ENCODE measurements at regions not wholly inside any gene's neighbourhood (a gene's known extent, or its start where the extent isn't known, plus 50 kb on each side); places are given as distances from the start of the nearest gene placed in this dataset.

GRCh38 chr22:49042877-49043859, 784.5 kb downstream of the BRD1 start:
- ATAC-seq (ENCODE audit: low read depth) (no peak), DNase-seq (no peak)
- Mint-ChIP-seq H3K9me3 (ENCODE audit: insufficient read depth) (no peaks in the 10 kb centered on the region), H3K27me3 (no peaks in the 10 kb centered on the region), H3K27ac (no peak overlapping the region), H3K4me1 (no peaks in the 10 kb centered on the region), H3K4me3 (no peak overlapping the region)
- H3K4me1 ChIP-seq (ENCODE audit: control insufficient read depth in 2 of 2, insufficient read depth in 2 of 2, low read length in 2 of 2) = no peaks in the 10 kb centered on the region
- intact Hi-C loops (cut with micrococcal nuclease) = no loop called here
- no peak overlapping the region for H3K4me2 ChIP-seq (replicated peaks; ENCODE audit: low read depth, low read length, poor library complexity, severe bottlenecking)
- H3K9ac ChIP-seq (ENCODE audit: low read length) = no peak overlapping the region
- H4K20me1 ChIP-seq (ENCODE audit: control insufficient read depth, insufficient read depth, low read length, poor library complexity, severe bottlenecking) = no peaks in the 10 kb centered on the region
- peaks cover 0 to 3% (median 0%) of the 10 kb centered on the region in 3 donors for H3K9me3 ChIP-seq (ENCODE audit: control extremely low read depth in 1 of 3, control insufficient read depth in 2 of 3, insufficient read depth in 1 of 3, low read length in 2 of 3)
- WGBS (ENCODE audit: insufficient coverage) = 79% methylated on average over 20 of the region's 28 CpGs
- H3K27me3 ChIP-seq (replicated peaks in 1 of 4; ENCODE audit: control extremely low read depth in 1 of 4, control insufficient read depth in 3 of 4, insufficient read depth in 4 of 4, low read length in 3 of 4) = no peaks in the 10 kb centered on the region
- H3K79me2 ChIP-seq (ENCODE audit: control insufficient read depth, insufficient read depth, low read length) = no peaks in the 10 kb centered on the region
- no peak overlapping the region for H3K27ac ChIP-seq (ENCODE audit: low read length in 2 of 2)
- POLR2A ChIA-PET = no interaction called here
- TF ChIP-seq EZH2 (IDR thresholded peaks at IDR 0.05; ENCODE audit: borderline replicate concordance, insufficient read depth, low read depth, low read length, poor library complexity, severe bottlenecking) = no peak
- TF ChIP-seq, protein P1, sequence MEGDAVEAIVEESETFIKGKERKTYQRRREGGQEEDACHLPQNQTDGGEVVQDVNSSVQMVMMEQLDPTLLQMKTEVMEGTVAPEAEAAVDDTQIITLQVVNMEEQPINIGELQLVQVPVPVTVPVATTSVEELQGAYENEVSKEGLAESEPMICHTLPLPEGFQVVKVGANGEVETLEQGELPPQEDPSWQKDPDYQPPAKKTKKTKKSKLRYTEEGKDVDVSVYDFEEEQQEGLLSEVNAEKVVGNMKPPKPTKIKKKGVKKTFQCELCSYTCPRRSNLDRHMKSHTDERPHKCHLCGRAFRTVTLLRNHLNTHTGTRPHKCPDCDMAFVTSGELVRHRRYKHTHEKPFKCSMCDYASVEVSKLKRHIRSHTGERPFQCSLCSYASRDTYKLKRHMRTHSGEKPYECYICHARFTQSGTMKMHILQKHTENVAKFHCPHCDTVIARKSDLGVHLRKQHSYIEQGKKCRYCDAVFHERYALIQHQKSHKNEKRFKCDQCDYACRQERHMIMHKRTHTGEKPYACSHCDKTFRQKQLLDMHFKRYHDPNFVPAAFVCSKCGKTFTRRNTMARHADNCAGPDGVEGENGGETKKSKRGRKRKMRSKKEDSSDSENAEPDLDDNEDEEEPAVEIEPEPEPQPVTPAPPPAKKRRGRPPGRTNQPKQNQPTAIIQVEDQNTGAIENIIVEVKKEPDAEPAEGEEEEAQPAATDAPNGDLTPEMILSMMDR (IDR thresholded peaks at IDR 0.05) = no peak
- no peak overlapping the region for H2AFZ ChIP-seq (ENCODE audit: insufficient read depth, low read depth, low read length, poor library complexity, severe bottlenecking)
- no peaks in the 10 kb centered on the region for H3K36me3 ChIP-seq (replicated peaks in 1 of 2; ENCODE audit: control extremely low read depth in 1 of 2, control insufficient read depth in 1 of 2, extremely low read depth in 1 of 2, insufficient read depth in 2 of 2, low read length in 1 of 2)
- no peak overlapping the region for H3K4me3 ChIP-seq (ENCODE audit: control extremely low read depth in 1 of 5, extremely low read depth in 1 of 5, insufficient read depth in 1 of 5, low read depth in 2 of 5, low read length in 4 of 5)
- CTCF ChIA-PET = no interaction called here

DNA sequence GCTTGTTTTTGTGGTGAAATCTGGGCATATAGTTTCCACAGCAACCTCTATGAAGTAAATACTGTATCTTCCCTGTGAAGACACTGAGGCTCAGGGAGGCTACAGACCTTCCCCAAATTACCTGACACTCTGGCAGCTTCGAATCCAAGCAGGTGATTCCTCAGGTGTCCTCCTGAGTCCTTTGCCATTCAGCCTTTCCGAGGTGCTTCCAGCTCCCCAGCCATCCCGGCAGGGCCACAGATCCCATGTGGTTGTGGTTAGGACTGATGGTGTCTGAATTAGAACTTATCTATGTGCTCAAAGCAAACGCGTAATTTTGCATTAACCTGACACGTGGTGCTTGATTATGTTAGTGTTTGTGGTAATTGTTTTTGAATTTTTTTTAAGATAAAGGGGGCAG, 785.6 kb downstream of the BRD1 start:
- no peak for ATAC-seq (ENCODE audit: low read depth)
- Histone ChIP-seq H3K9me3 (ENCODE audit: control extremely low read depth in 1 of 3, control insufficient read depth in 2 of 3, insufficient read depth in 1 of 3, low read length in 2 of 3) (peaks cover 0 to 9% (median 0%) of the 10 kb centered on the region in 3 donors), H4K20me1 (ENCODE audit: control insufficient read depth, insufficient read depth, low read length, poor library complexity, severe bottlenecking) (no peaks in the 10 kb centered on the region), H3K9ac (ENCODE audit: low read length) (no peak overlapping the region), H3K4me1 (ENCODE audit: control insufficient read depth in 2 of 2, insufficient read depth in 2 of 2, low read length in 2 of 2) (no peaks in the 10 kb centered on the region), H3K27ac (ENCODE audit: low read length in 2 of 2) (no peak overlapping the region), H3K79me2 (ENCODE audit: control insufficient read depth, insufficient read depth, low read length) (no peaks in the 10 kb centered on the region), H3K36me3 (replicated peaks in 1 of 2; ENCODE audit: control extremely low read depth in 1 of 2, control insufficient read depth in 1 of 2, extremely low read depth in 1 of 2, insufficient read depth in 2 of 2, low read length in 1 of 2) (no peaks in the 10 kb centered on the region), H3K27me3 (replicated peaks in 1 of 4; ENCODE audit: control extremely low read depth in 1 of 4, control insufficient read depth in 3 of 4, insufficient read depth in 4 of 4, low read length in 3 of 4) (no peaks in the 10 kb centered on the region), H3K4me3 (ENCODE audit: control extremely low read depth in 1 of 5, extremely low read depth in 1 of 5, insufficient read depth in 1 of 5, low read depth in 2 of 5, low read length in 4 of 5) (no peak overlapping the region), H3K4me2 (replicated peaks; ENCODE audit: low read depth, low read length, poor library complexity, severe bottlenecking) (no peak overlapping the region), H2AFZ (ENCODE audit: insufficient read depth, low read depth, low read length, poor library complexity, severe bottlenecking) (no peak overlapping the region)
- H3K27me3 Mint-ChIP-seq = no peaks in the 10 kb centered on the region
- POLR2A ChIA-PET = no interaction called here
- H3K9me3 Mint-ChIP-seq (ENCODE audit: insufficient read depth) = no peaks in the 10 kb centered on the region
- no peaks in the 10 kb centered on the region for H3K4me1 Mint-ChIP-seq
- H3K27ac Mint-ChIP-seq = no peak overlapping the region
- TF ChIP-seq EZH2 (IDR thresholded peaks at IDR 0.05; ENCODE audit: borderline replicate concordance, insufficient read depth, low read depth, low read length, poor library complexity, severe bottlenecking) = no peak
- TF ChIP-seq, protein P1 (IDR thresholded peaks at IDR 0.05) = no peak
- CTCF ChIA-PET = no interaction called here
- no peak for DNase-seq
- WGBS (ENCODE audit: insufficient coverage) = 85% methylated on average over 6 of the region's 6 CpGs
- H3K4me3 Mint-ChIP-seq = no peak overlapping the region
- intact Hi-C loops (cut with micrococcal nuclease) = no loop called here
